ENCODE measurements at regions not wholly inside any gene's neighbourhood (a gene's known extent, or its start where the extent isn't known, plus 50 kb on each side); places are given as distances from the start of the nearest gene placed in this dataset.

GRCh38 chr7:28231176-28231575 is 50.6 kb upstream of the JAZF1 start:
- no peaks in the 10 kb centered on the region for H3K4me1 ChIP-seq (ENCODE audit: insufficient read depth, low read length)
- H3K27ac ChIP-seq (ENCODE audit: low read depth, low read length), result no peak overlapping the region
- H3K9me3 ChIP-seq (ENCODE audit: low read length), result no peaks in the 10 kb centered on the region
- no peak overlapping the region for H3K9ac ChIP-seq (ENCODE audit: low read length)
- H3K36me3 ChIP-seq (ENCODE audit: insufficient read depth, low read length), result no peaks in the 10 kb centered on the region
- H3K4me3 ChIP-seq (ENCODE audit: low read depth in 1 of 2, low read length in 2 of 2), result no peak overlapping the region
- H3K27me3 ChIP-seq (ENCODE audit: control insufficient read depth in 1 of 2, insufficient read depth in 2 of 2, low read length in 2 of 2), result no peaks in the 10 kb centered on the region

GRCh38 chr7:28236560-28236959 is 56.0 kb upstream of the JAZF1 start:
- Histone ChIP-seq H3K36me3 (ENCODE audit: insufficient read depth, low read length) (no peaks in the 10 kb centered on the region), H3K9me3 (ENCODE audit: low read length) (no peaks in the 10 kb centered on the region), H3K27ac (ENCODE audit: low read depth, low read length) (no peak overlapping the region)

GRCh38 chr7:28237363-28237762 is 56.8 kb upstream of the JAZF1 start:
- H3K9ac ChIP-seq (ENCODE audit: low read length), result no peak overlapping the region
- H3K9me3 ChIP-seq (ENCODE audit: low read length), result no peaks in the 10 kb centered on the region
- no peaks in the 10 kb centered on the region for H3K4me1 ChIP-seq (ENCODE audit: insufficient read depth, low read length)
- H3K27me3 ChIP-seq (ENCODE audit: control insufficient read depth in 1 of 2, insufficient read depth in 2 of 2, low read length in 2 of 2), result no peaks in the 10 kb centered on the region
- no peak overlapping the region for H3K27ac ChIP-seq (ENCODE audit: low read depth, low read length)
- no peak overlapping the region for H3K4me3 ChIP-seq (ENCODE audit: low read depth in 1 of 2, low read length in 2 of 2)
- no peaks in the 10 kb centered on the region for H3K36me3 ChIP-seq (ENCODE audit: insufficient read depth, low read length)

More at GRCh38 chr7:28236560-28236959, 56.0 kb upstream of the JAZF1 start:
- no peak overlapping the region for H3K9ac ChIP-seq (ENCODE audit: low read length)
- no peak overlapping the region for H3K4me3 ChIP-seq (ENCODE audit: low read depth in 1 of 2, low read length in 2 of 2)
- no peaks in the 10 kb centered on the region for H3K4me1 ChIP-seq (ENCODE audit: insufficient read depth, low read length)
- no peaks in the 10 kb centered on the region for H3K27me3 ChIP-seq (ENCODE audit: control insufficient read depth in 1 of 2, insufficient read depth in 2 of 2, low read length in 2 of 2)

GRCh38 chr7:28239823-28240204 is 59.2 kb upstream of the JAZF1 start:
- no peak overlapping the region for H3K9ac ChIP-seq (ENCODE audit: low read length)
- no peak overlapping the region for H3K4me3 ChIP-seq (ENCODE audit: low read depth in 1 of 2, low read length in 2 of 2)
- H3K4me1 ChIP-seq (ENCODE audit: insufficient read depth, low read length), result no peaks in the 10 kb centered on the region
- H3K36me3 ChIP-seq (ENCODE audit: insufficient read depth, low read length), result no peaks in the 10 kb centered on the region
- H3K27me3 ChIP-seq (ENCODE audit: control insufficient read depth in 1 of 2, insufficient read depth in 2 of 2, low read length in 2 of 2), result no peaks in the 10 kb centered on the region
- no peak overlapping the region for H3K27ac ChIP-seq (ENCODE audit: low read depth, low read length)
- no peaks in the 10 kb centered on the region for H3K9me3 ChIP-seq (ENCODE audit: low read length)

- Histone ChIP-seq H3K4me1 (ENCODE audit: insufficient read depth, low read length) (no peaks in the 10 kb centered on the region), H3K27me3 (ENCODE audit: control insufficient read depth in 1 of 2, insufficient read depth in 2 of 2, low read length in 2 of 2) (no peaks in the 10 kb centered on the region), H3K36me3 (ENCODE audit: insufficient read depth, low read length) (no peaks in the 10 kb centered on the region), H3K27ac (ENCODE audit: low read depth, low read length) (no peak overlapping the region), H3K9me3 (ENCODE audit: low read length) (no peaks in the 10 kb centered on the region), H3K9ac (ENCODE audit: low read length) (no peak overlapping the region), H3K4me3 (ENCODE audit: low read depth in 1 of 2, low read length in 2 of 2) (no peak overlapping the region)
Measured at GRCh38 chr7:28240481-28240880, 59.9 kb upstream of the JAZF1 start.

- Histone ChIP-seq H3K9me3 (ENCODE audit: low read length) (no peaks in the 10 kb centered on the region), H3K36me3 (ENCODE audit: insufficient read depth, low read length) (no peaks in the 10 kb centered on the region), H3K27me3 (ENCODE audit: control insufficient read depth in 1 of 2, insufficient read depth in 2 of 2, low read length in 2 of 2) (no peaks in the 10 kb centered on the region), H3K4me1 (ENCODE audit: insufficient read depth, low read length) (no peaks in the 10 kb centered on the region), H3K9ac (ENCODE audit: low read length) (no peak overlapping the region), H3K27ac (ENCODE audit: low read depth, low read length) (no peak overlapping the region), H3K4me3 (ENCODE audit: low read depth in 1 of 2, low read length in 2 of 2) (no peak overlapping the region)
Measured at GRCh38 chr7:28243861-28244260, 63.3 kb upstream of the JAZF1 start.

GRCh38 chr7:28245123-28245878 is 64.7 kb upstream of the JAZF1 start:
- Histone ChIP-seq H3K4me3 (ENCODE audit: low read depth in 1 of 2, low read length in 2 of 2) (no peak overlapping the region), H3K9ac (ENCODE audit: low read length) (no peak overlapping the region), H3K36me3 (ENCODE audit: insufficient read depth, low read length) (no peaks in the 10 kb centered on the region), H3K9me3 (ENCODE audit: low read length) (no peaks in the 10 kb centered on the region), H3K27ac (ENCODE audit: low read depth, low read length) (no peak overlapping the region), H3K27me3 (ENCODE audit: control insufficient read depth in 1 of 2, insufficient read depth in 2 of 2, low read length in 2 of 2) (no peaks in the 10 kb centered on the region), H3K4me1 (ENCODE audit: insufficient read depth, low read length) (no peaks in the 10 kb centered on the region)

GRCh38 chr7:28246921-28247461 is 66.4 kb upstream of the JAZF1 start:
- H3K4me3 ChIP-seq (ENCODE audit: low read depth in 1 of 2, low read length in 2 of 2), result no peak overlapping the region

GRCh38 chr7:28258240-28258639 is 77.6 kb upstream of the JAZF1 start:
- Histone ChIP-seq H3K4me3 (ENCODE audit: low read depth in 1 of 2, low read length in 2 of 2) (no peak overlapping the region), H3K27ac (ENCODE audit: low read depth, low read length) (no peak overlapping the region), H3K9ac (ENCODE audit: low read length) (no peak overlapping the region), H3K4me1 (ENCODE audit: insufficient read depth, low read length) (no peaks in the 10 kb centered on the region), H3K36me3 (ENCODE audit: insufficient read depth, low read length) (no peaks in the 10 kb centered on the region), H3K27me3 (ENCODE audit: control insufficient read depth in 1 of 2, insufficient read depth in 2 of 2, low read length in 2 of 2) (no peaks in the 10 kb centered on the region), H3K9me3 (ENCODE audit: low read length) (no peaks in the 10 kb centered on the region)

More at GRCh38 chr7:28246921-28247461, 66.4 kb upstream of the JAZF1 start:
- Histone ChIP-seq H3K9me3 (ENCODE audit: low read length) (no peaks in the 10 kb centered on the region), H3K9ac (ENCODE audit: low read length) (no peak overlapping the region), H3K27ac (ENCODE audit: low read depth, low read length) (no peak overlapping the region), H3K4me1 (ENCODE audit: insufficient read depth, low read length) (no peaks in the 10 kb centered on the region), H3K36me3 (ENCODE audit: insufficient read depth, low read length) (no peaks in the 10 kb centered on the region), H3K27me3 (ENCODE audit: control insufficient read depth in 1 of 2, insufficient read depth in 2 of 2, low read length in 2 of 2) (no peaks in the 10 kb centered on the region)

GRCh38 chr7:28260969-28261368 is 80.4 kb upstream of the JAZF1 start:
- H3K27ac ChIP-seq (ENCODE audit: low read depth, low read length), result no peak overlapping the region
- no peak overlapping the region for H3K9ac ChIP-seq (ENCODE audit: low read length)
- no peak overlapping the region for H3K4me3 ChIP-seq (ENCODE audit: low read depth in 1 of 2, low read length in 2 of 2)
- no peaks in the 10 kb centered on the region for H3K36me3 ChIP-seq (ENCODE audit: insufficient read depth, low read length)
- H3K27me3 ChIP-seq (ENCODE audit: control insufficient read depth in 1 of 2, insufficient read depth in 2 of 2, low read length in 2 of 2), result no peaks in the 10 kb centered on the region
- H3K9me3 ChIP-seq (ENCODE audit: low read length), result no peaks in the 10 kb centered on the region
- no peaks in the 10 kb centered on the region for H3K4me1 ChIP-seq (ENCODE audit: insufficient read depth, low read length)

- Histone ChIP-seq H3K4me3 (ENCODE audit: low read depth in 1 of 2, low read length in 2 of 2) (no peak overlapping the region), H3K36me3 (ENCODE audit: insufficient read depth, low read length) (no peaks in the 10 kb centered on the region), H3K27me3 (ENCODE audit: control insufficient read depth in 1 of 2, insufficient read depth in 2 of 2, low read length in 2 of 2) (no peaks in the 10 kb centered on the region), H3K27ac (ENCODE audit: low read depth, low read length) (no peak overlapping the region), H3K4me1 (ENCODE audit: insufficient read depth, low read length) (no peaks in the 10 kb centered on the region), H3K9me3 (ENCODE audit: low read length) (no peaks in the 10 kb centered on the region), H3K9ac (ENCODE audit: low read length) (no peak overlapping the region)
Measured at GRCh38 chr7:28263622-28264271, 83.2 kb upstream of the JAZF1 start.

Measured in muscle layer of colon (tissue), 2 donors.